Kidney (tissue), 13 donors: ENCODE measurements at regions not wholly inside any gene's neighbourhood (a gene's known extent, or its start where the extent isn't known, plus 50 kb on each side); places are given as distances from the start of the nearest gene placed in this dataset.

Experiments used
- DNase-seq, 5 donors: peaks; one replicate each; pipeline ENCODE4 v3.0.0-alpha.2; 2013 to 2020
- FAIRE-seq: peaks from 2 replicates; lab custom pipeline; 2012; peaks lifted over from hg19 to GRCh38; lab: Jason Lieb, UNC
- H3K27ac ChIP-seq, 2 donors: one replicate each; pipeline ENCODE4 v1.7.0; 2013; ENCODE audit warnings: low read depth in 2 of 2, low read length in 2 of 2, inconsistent platforms in 1 of 2
- H3K27me3 ChIP-seq: one replicate; pipeline ENCODE4 v1.7.1; 2013; ENCODE audit warnings: low read length, inconsistent platforms; ENCODE audit not compliant: control insufficient read depth, insufficient read depth
- H3K36me3 ChIP-seq, 3 donors: one replicate each; pipeline versions ENCODE4 v1.7.0 to v1.7.1; 2013; ENCODE audit warnings: low read length in 3 of 3, control low read depth in 1 of 3, inconsistent platforms in 1 of 3; ENCODE audit not compliant: insufficient read depth in 3 of 3, control insufficient read depth in 2 of 3
- H3K4me1 ChIP-seq, 3 donors: one replicate each; pipeline versions ENCODE4 v1.7.0 to v1.7.1; 2013; ENCODE audit warnings: low read length in 3 of 3, inconsistent platforms in 1 of 3, low read depth in 1 of 3; ENCODE audit not compliant: control insufficient read depth in 2 of 3, insufficient read depth in 2 of 3
- H3K4me3 ChIP-seq, 3 donors: one replicate each; pipeline versions ENCODE4 v1.7.0 to v1.8.1; 2013; ENCODE audit warnings: low read length in 3 of 3, control low read depth in 1 of 3, inconsistent platforms in 1 of 3
- H3K9ac ChIP-seq, 3 donors: one replicate each; pipeline versions ENCODE4 v1.7.0 to v1.7.1; 2013; ENCODE audit warnings: low read length in 3 of 3, control low read depth in 1 of 3, inconsistent platforms in 1 of 3
- H3K9me3 ChIP-seq, 3 donors: one replicate each; pipeline versions ENCODE4 v1.7.0 to v1.7.1; 2013; ENCODE audit warnings: low read length in 3 of 3, control low read depth in 1 of 3, inconsistent platforms in 1 of 3; ENCODE audit not compliant: control insufficient read depth in 2 of 3, insufficient read depth in 1 of 3
- CTCF ChIP-seq: IDR thresholded peaks from 3 replicates; pipeline ENCODE4 v1.5.1; 2012; ENCODE audit warnings: mild to moderate bottlenecking, moderate library complexity, borderline replicate concordance; ENCODE audit not compliant: insufficient read depth; ENCODE audit errors: extremely low read depth
- intact Hi-C: fragments of 100-400 bp; cut with DNase I; formaldehyde crosslinking; loops from one replicate; pipeline ENCODE4 v1.11.1; 2022
- donor health status: control.
- donor health status: control.
- donor health status: control.
- donor health status: control.
- donor health status: control.
- donor health status: DM: yes; HTN: yes; CAD: no.
- donor health status: Normal renal cell carcinoma (clear cell type).

DNA sequence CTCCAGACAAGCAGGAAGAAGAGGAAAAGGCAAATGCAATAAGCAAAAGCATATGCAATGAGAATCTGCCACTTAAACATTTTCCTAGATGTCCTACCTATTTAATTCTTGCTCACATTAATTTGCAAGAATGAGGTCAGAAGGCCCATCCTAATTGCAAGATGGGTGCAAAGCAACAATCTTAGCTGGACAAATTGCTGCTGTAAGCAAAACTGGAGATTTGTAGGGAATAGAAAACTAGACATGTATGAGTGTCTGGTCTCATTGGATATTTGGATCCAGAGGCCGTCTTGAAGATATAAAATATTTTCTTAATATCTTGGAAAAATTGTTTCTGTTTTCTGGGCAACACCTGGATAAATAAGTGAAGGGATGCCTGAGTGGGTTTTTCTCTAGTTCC is 150.1 kb upstream of the PGR start:
- no peak overlapping the region for H3K4me3 ChIP-seq
- no peak for TF ChIP-seq CTCF
- H3K27ac ChIP-seq = no peak overlapping the region
- H3K36me3 ChIP-seq = no peaks in the 10 kb centered on the region
- H3K9ac ChIP-seq = no peak overlapping the region
- H3K27me3 ChIP-seq = no peaks in the 10 kb centered on the region
- intact Hi-C loops = no loop called here
- H3K9me3 ChIP-seq = no peaks in the 10 kb centered on the region
- H3K4me1 ChIP-seq = no peaks in the 10 kb centered on the region
- FAIRE-seq = no peak
- DNase-seq = no peak

DNA sequence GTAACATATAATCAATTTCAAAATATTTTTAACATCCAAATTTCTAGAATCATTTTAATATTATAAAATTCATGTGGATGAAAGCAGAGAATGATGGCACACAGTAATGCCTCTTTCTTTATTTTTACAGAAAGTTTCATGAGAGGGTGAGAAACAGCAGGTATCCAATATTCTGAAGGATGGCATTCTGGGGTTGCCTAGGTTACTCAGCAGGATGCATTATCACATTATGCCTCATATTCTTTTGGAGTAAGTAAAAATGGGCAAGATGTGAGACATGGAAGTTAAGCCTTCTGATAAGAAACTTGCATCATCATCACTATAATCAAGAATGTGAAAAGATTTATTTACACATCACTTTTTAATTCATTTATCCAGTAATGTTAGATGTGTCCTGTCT is 148.7 kb upstream of the PGR start:
- Histone ChIP-seq H3K36me3 (no peaks in the 10 kb centered on the region), H3K27me3 (no peaks in the 10 kb centered on the region), H3K9ac (no peak overlapping the region), H3K27ac (no peak overlapping the region), H3K9me3 (no peaks in the 10 kb centered on the region), H3K4me3 (no peak overlapping the region), H3K4me1 (no peaks in the 10 kb centered on the region)
- DNase-seq (no peak), FAIRE-seq (no peak)
- intact Hi-C loops = no loop called here
- TF ChIP-seq CTCF = no peak

DNA sequence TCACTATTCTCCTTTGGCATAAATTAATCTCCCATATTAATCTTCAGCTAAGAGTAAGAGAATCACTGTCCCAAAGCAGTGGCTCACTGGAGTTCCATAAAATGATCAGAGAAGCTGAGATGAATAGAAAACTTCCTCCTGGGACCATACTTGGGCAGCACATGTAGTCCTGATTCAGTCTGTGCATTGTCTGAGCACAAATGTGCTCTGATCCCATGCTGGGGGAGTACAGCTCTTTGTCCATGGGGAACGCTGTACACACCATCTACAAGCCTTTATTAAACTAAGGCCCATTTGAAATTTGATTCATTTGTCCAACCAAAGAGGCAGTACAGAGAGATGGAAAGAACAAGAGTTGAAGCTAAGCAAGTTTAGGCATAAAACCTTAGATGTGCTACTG is 147.4 kb upstream of the PGR start:
- intact Hi-C loops = no loop called here
- Histone ChIP-seq H3K9me3 (no peaks in the 10 kb centered on the region), H3K9ac (no peak overlapping the region), H3K4me3 (no peak overlapping the region), H3K36me3 (no peaks in the 10 kb centered on the region), H3K27me3 (no peaks in the 10 kb centered on the region), H3K27ac (no peak overlapping the region), H3K4me1 (no peaks in the 10 kb centered on the region)
- TF ChIP-seq CTCF = no peak
- no peak for FAIRE-seq
- no peak for DNase-seq

DNA sequence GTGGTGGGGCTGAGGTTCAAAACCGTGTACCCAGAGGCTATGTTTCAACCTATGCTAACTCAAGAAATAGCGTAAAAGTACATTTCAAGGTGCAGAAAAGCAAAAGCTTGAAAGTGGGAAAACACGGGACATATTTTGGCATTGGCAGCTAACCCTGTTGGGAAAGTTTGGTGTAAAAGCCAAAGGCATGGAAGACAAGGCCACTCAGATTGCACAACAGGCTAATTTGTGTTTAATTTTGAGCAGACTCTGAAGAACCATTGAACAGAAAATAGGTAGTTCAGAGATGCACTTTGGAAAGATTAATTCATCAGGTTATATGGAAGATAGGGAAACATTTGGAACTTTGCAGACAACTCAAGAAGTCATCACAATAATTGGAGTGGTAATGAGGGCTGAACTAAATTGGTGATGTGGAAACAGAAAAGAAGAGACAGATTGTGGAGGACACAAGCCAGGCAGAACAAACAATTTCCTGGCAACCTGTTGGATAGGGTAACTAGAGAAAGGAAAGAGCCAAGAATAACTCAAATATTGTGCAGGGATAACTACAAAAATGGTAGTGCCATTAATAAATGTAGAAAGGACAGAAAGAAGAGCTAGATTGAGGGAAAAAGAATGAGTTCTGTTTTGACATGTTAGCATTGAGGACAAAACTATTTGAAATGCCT is 140.5 kb upstream of the PGR start:
- DNase-seq = no peak
- no peaks in the 10 kb centered on the region for H3K36me3 ChIP-seq
- no peaks in the 10 kb centered on the region for H3K9me3 ChIP-seq
- intact Hi-C loops = no loop called here
- no peak overlapping the region for H3K27ac ChIP-seq
- no peaks in the 10 kb centered on the region for H3K4me1 ChIP-seq
- no peak overlapping the region for H3K9ac ChIP-seq
- H3K27me3 ChIP-seq = no peaks in the 10 kb centered on the region
- no peak for FAIRE-seq
- H3K4me3 ChIP-seq = no peak overlapping the region
- no peak for TF ChIP-seq CTCF
